ENCODE measurements at regions not wholly inside any gene's neighbourhood (a gene's known extent, or its start where the extent isn't known, plus 50 kb on each side); places are given as distances from the start of the nearest gene placed in this dataset.

DNA sequence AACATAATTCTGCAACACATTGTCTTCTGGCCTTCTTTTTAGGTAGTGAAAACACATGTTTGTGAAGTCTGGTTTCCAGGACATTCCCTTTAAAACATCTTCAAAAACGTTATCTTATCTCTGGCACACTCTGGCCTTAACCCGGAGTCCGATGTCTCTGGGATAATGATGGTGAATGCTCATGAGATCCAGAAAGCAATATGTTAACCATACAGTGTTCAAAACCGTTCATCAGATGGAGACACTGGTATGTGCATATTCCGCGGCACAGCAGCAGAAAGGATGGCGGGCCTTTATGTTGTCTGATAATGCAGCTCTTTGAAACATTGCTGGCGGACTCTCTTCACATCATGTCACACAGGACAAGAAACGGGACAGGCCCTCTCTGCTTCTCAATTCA is 605.2 kb downstream of the CCDC171 start:
- no peak for DNase-seq

DNA sequence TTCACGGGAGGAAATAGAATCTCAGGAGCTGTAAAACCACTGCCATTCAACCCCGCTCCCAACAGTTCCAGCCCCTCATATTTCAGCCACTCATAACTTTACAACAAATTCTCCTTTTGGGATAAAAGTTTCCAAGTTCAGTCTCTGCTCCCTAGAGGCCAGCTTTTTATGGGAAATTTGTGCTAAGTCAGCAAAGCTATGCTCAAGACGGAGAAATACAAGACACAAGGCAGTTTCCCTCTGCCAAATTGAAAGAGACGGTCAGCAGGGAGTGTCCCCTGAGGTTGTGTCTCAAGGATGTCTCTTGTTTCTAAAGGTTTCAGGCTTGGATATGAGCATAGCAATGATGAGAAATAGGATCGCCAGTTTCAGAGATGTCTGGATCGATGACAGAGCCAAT is 608.6 kb downstream of the CCDC171 start:
- no peak for DNase-seq

DNA sequence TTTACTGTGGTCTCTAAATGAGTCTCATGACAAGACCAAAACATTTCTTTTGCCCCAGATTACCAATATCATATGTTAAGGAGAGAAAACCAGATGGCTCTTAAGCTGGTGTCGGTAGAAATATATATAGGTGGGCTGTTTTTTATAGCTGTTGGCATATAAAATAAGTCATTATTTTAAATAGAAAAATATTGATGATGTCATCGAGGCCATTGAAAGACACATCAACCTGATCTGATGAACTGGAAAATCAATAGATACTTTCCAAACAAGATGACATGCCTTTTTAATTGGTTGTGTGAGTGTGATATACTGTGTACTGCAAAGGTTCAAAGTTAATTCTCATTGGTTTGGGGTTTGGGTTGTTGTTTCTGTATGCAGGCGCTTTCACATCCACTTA is 617.3 kb downstream of the CCDC171 start:
- DNase-seq = no peak

DNA sequence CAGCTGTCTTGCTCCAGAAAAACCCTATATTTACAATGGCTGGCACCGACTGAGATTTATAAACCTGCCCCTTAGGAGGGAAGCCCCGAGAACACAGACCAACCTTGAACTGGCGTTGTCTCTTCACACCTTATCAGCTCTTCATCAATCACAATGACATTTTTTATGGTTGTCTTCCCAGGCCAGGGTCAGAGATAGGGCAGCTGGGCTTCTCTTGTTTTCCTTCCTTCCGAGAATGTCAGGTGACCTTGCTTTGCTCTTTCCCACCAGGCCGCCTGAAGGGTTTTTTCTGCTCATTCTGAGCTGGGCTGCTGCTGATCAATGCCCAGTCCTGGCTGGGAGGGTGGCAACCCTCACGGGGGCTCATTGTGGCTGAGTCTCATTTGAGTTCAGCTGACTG is 619.1 kb downstream of the CCDC171 start:
- DNase-seq = no peak

DNA sequence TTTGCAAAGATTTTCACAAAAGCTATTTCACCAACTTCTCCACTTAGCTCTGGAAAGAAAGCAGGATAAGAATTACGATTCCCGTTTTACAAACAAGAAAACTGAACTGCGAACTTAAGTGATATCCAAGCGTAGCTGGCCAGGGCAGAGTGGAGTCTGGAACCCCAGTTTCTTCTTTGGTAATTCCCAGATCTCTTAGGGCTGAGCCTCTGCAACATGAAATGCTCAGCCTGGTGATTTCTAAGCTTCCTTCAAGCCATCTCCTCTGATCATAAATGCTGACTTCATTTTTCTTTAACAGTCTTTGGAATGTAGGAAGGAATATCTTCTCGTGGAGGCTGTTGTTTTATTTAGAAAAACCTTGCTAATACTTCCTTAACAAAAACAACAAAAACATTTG is 620.0 kb downstream of the CCDC171 start:
- DNase-seq = no peak

DNA sequence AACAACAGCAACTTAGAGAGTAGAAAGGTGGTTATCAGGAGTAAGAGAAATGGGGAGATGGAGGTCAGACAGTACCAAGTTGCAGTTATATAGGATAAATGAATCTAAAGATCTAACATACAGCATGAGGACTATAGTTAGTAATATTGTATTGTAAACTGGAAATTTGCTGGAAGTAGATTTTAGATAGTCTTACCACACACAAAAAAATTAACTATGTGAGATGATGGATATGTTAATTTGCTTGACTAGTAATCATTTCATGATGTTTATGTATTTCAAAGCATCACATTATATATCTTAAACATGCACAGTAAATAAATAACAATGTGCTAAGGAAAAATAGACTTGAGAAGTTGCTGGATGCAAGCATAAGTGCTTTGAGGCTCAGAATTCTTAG is 622.1 kb downstream of the CCDC171 start:
- DNase-seq = no peak

DNA sequence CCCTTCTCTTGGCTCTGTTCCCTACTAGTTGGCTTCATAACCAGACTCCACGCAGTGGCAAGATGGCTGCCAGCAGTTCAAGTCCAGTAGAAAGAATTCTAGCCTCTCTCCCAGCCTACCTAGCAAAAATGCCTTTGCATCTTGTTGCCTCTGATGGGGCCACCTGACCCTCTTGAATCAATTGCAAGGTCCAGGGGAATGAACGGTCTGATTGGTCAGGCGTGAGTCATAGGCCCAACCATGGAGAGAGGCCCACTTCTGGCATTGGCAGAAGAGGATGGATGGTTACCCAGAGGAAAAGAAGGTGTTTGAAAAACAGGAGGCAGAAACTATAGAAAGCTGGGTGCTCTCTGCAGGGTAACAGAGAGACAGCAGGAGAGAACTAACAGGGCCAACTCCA is 622.6 kb downstream of the CCDC171 start:
- DNase-seq = no peak

DNA sequence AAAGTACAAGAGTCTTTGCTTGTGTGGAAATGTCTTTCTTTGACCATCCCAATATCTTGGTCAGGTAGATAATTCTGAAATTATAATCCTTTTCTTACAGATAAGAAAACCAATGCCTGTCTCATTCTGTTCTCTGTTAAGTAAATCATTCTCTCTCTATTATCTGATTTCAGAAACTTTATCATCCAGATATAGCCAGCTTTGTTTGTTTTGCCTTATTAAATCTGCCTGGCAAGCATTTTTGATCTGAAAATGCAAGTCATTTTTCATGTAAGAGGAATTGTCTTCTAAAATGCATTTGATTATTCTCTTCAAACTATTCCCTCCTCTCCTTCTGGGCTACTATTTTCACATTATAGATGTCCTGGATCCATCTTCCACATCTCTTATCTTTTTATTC is 625.5 kb downstream of the CCDC171 start:
- no peak for DNase-seq

DNA sequence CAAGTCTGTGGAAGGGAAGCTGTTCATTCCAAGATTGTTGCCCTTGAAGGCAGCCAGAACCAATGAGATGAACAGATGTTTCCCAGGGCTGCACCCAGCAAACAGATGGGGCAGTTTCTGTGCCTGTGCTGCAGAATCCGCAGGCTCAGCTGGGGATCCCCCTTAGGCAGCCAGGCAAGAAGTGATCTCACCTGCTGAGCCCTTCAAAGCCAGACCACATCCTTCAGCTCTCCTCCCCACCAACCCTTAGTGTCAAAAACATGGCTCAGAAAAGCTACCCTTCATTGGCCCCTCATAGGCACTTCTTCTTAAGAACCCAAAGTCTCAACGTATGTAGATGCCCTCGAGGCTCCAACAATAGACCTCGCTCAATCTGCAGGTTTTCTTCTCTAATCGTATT is 626.7 kb downstream of the CCDC171 start:
- no peak for DNase-seq

DNA sequence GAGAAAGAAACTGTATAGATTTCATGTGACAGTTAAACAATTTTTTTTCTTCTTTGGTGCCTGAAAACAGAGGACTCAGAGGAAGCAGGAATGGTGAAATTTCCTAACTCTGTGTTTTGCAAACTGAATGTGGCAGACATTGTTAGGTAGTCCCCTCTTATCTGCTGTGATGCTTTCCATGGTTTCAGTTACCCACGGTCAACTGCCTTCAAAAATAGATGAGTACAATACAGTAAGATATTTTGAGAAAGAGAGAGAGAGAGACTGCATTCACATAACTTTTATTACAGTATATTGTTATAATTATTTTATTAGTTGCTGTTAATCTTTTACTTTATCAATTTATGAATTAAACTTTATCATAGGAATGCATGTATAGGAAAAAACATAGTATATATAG is 627.2 kb downstream of the CCDC171 start:
- DNase-seq = no peak

DNA sequence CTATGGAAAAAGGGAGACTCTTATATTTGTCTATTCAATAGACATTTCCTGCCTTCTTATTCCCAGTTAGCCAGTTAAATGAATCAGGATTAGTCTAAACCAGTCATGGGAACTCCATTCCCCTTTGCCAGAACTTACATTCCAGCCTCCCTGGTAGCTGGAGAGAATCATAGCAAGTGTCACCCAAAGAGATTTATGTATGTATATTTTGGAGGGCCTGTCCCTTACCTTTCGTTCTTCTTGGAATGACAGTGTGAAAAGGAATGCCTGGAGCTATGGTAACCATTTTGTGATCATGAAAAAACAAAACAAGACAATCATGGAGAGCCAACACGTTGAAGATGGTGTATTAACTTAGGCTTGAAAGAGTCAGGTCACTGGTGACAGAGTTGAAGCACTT is 627.7 kb downstream of the CCDC171 start:
- DNase-seq = no peak

DNA sequence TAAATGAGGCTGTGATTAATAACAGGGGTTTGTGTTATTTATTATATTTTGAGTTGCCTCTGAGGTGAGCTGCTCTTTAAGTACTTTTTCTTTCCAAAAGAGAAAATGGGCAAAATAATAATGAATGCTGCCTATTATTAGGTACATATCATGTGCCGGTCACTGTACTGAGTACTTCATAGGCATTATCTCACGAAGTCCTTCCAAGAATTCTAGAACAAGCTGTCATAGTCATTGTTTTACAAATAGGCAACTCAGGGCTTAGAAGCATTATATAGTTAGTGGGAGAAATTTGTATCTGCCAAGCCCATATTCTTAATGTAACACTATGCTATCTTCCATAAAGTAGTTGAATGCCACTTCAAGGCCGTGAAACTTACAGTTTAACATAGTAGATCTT is 628.7 kb downstream of the CCDC171 start:
- no peak for DNase-seq

DNA sequence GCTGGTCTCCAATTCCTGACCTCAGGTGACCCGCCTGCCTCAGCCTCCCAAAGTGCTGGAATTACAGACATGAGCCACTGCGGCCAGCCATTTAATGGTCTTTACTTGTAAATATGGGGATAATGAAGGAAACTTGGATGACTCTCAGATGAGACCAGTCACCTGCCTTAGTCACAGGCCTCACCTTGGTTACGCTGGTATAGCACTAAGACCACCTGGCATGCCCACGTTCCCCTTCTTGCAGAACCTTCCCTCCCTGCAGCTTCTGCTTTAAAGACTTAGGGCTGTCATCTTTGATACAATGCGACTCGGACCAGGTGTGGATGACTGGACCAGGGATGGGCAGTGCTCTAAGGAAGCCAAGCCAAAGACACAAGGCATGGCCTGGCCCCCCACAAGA is 629.9 kb downstream of the CCDC171 start:
- no peak for DNase-seq

DNA sequence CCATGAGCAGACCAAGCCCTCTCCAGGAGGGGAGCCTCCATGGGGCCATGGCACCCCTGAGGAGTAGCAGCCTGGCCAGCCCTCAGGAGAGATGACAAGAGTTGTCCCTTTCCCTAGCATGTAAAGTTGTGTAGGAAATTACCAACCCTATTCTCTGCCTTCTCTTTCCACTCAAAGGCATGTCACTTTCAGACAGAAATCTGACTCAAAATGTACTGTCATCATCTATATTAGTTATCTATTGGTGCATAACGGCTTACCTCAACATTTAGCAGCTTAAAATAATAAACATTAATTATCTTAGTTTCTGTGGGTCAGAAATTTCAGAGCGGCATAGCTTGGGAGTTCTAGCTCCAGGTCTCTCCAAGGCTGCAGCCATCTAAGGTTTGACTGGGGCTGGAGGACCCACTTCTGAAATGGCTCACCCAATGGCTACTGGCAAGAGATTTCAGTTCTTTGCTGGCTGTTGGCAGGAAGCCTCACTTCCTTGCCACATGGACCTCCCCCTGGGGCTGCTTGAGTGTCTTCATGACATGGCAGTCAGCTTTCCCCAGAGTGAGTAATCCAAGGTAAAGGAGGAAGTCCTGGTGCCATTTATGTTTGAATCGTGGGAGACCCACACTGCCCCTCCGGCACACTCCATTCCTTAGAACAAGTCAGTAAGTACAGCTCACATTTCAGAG is 632.3 kb downstream of the CCDC171 start:
- no peak for DNase-seq

DNA sequence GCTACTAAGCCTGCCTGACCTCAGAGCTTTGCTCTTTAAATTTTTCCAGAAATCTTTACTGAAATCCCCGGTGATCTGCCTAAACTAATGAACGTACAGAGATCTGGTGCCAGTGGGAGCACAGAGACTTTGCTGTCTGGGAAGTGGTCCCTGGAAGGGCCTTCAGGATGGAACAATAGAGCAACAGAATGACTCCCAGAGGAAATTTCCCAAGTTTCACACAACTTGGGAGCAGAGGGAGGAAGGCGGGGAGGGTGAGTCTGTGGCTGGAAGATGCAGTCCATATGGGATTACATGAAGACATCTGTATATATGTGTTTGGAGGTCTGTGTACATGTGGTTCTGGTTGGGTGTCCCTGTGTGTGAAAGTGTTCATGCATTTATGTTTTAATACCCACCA is 638.3 kb downstream of the CCDC171 start:
- no peak for DNase-seq

DNA sequence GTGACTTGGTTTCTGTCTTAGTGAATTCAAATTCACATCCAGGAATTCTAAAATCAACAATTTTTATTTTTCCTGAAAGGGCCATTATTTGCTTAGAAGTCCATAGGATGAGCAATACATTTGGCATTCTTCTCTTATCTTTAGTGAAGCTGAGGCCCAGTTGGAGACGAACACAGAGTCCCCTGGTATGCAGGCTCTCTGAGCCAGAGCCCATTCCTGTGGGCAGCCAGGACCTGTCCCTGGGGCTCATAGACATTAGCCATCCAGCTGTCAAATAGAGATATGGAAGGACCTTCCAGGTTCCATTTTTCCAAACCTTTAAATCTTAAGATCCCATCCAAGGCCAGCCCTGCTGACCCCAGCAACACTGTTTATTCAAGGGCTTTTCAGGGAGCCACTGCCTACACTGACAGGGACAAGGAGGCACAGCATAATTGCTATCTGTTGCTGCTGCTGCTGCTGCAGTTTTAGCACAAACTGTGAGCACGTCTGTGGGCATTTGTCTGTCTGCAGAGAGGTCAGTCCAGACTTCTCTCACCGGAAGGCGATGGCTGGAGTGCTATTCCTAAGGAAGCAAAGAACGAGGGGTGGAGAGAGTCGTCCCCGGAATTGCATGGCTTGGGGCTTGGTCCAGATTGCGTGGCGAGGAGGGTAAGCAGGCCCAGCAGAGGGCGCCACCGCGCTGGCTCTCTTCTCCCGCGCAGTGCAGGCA is 639.0 kb downstream of the CCDC171 start:
- peak; percentile 7 for DNase-seq

DNA sequence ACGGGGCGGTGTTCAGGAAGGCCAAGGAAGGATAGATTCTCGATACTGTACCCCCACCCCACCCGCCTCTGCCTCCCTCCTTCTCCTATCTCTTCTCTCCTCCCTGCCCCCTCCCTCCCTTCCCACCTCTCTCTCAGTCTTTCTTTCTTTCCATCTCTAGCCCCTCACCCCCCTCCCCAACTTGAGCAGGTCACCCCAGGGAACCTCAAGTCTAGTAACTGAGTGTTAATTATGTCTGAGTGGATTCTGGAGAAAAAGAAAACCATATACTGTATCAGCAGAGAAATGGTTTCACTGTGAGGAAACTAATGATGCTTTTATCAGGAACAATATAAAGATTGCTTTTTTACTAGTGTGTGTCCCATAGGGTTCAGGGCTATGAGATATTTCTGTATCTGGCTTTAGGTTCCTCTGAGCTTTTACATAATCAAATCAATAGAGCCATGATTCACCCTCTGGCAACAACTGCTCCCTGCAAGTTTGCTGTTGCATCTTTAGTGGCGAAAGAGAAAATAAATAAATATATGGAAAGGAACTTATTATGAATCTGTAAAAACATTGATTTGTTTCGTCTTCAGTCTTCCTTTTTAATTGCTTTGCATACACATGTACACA is 639.7 kb downstream of the CCDC171 start:
- no peak for DNase-seq

DNA sequence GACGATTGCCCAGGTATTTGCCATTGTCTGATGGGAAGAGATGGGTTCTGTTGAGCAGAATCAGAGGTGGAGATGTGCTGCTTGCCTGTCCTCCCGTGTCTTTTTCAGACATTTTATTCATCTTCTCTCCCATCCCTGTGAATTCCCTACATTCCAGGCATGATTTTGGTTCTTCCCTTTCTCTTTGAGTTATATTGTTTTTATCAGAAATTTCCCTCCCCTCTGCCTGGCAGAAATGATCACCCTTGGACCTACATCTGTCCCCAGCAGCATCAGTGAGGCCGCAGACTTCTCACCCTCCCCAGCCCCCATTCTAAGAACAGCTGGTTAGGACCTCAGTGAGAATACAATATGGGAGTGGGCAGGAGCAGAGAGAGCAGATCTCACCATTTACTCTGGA is 640.2 kb downstream of the CCDC171 start:
- no peak for DNase-seq

DNA sequence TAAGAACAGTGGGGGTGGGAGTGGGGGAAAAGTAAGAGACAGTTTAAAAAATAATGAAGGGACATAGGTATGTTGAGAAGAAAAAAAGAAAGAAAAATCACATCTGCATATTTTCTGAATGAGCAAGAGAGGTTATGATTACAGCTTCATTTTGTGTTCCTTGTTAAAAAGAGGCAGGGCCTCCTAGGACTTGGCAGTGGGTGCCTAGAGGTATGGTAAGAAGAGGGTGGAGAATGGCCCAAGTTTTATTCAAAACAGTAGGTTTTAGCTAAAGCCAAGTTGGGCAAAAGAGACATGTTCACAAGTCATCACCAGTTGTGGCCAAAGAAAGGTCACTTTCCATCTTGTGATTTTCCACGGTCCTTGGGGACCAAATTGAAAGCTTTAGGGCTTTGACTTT is 643.4 kb downstream of the CCDC171 start:
- no peak for DNase-seq

DNA sequence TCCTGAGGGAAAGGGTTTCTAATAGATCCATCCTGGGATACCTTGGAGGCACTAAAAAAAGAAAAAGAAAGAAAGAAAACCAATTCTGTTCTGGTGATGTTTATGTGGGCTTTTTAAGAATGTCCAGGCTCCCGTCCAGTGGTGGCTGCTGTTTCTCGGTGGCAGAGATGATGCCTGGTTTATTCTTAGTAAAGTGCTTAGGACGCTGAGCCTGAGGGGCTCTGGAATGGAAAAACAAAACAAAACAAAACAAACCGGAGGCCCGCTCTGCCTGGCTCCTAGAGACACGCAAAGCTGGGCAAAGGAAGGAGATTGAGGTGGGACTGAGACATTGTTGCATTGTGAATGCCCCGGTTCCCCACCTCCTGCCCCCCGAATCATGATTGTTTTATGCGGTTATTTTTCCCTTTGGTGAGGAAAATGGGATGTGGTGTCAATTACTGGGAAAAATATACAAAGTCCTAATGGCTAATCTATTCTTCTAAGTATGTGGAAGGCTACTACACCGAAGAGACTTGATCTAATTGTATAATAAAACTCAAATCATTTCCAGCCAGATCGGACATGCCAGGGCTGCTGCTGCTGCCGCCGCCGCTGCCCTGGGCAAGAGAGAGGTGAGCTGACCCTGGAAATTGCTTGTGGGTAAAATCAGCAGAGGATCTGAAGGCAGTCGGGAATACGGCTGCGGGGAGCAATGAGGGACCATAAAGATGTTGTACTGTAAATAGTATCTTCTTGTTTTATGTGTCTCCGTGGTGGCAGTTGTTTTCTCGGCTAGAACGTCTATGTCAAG is 644.9 kb downstream of the CCDC171 start:
- no peak for DNase-seq

DNA sequence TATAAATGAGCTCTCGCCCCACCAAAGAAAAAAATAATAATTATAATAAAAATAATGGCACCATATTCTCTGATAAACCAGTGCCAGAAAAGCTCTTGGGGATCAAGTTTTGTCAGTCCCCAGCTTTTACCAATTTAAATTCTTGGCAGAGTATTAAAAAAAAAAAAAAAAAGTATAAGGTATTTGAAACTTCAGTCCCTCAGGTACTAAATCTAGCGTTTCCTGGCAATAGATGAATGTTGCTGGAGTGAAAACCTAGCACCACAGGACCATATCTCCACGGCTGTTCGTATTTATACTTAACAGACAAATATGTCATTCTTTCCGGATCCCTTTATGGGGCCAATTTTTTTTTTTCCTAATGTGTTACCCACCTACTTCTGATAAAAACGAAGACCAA is 646.2 kb downstream of the CCDC171 start:
- DNase-seq = no peak

DNA sequence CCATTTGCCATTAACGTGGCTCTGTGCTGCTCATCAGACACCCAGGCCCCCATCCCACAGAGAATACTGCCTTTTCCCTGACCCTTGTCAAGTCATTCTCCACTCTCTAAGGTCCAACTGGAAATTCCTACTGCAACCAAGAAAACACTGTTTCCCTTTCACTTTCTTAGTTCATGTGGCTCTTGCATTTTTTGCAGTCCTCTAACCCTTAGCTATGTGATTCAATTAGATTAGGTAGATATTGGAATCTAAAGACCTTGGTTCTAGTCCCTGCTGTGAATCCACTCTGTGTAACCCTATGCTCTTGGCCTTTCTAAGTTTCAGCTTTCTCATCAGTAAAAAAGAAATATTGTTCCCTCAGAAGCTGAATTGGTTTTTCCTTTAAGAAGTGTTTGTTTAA is 649.4 kb downstream of the CCDC171 start:
- DNase-seq = no peak

DNA sequence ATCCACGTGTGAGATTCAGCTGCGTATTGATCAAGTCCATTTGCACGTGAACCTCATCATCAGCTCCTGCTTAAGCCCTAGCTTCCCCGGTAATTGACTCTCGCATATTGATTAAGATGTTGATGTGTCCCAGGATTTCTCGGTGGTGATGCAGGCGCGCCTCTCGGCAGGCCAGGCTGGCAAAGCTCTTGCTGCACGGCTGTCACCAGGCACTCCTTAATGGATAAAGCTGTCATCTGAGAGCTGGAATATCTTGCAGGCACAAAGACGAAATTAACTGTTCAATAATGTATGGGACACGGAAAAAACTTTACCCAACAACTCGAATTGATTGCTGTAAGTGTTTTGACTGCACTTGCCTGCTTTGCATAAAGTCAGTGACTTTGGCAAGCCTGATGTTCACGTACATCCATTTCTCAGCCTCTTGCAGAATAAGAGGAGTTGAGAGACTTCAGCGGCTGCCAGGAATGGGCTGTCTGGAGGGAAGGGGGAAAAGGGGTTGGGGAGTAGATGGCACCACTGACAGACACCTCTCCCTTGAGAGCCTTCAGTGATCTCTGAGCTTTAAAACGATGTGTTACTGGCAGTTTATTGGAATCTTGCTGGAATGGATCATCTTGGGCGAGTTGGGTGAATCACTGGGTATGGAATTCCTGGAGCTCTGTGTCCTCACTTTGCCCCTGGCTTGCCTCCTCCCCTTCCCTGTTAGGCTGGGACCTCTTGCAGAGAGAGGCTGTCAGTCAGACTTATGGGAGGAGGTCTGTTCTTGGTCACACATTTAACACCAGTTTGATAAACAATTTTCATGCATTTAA is 650.3 kb downstream of the CCDC171 start:
- DNase-seq = no peak

Measured in NCI-H2081 treated with DMSO at 0.1 percent for 48 hours (cell line).